ENCODE measurements at regions not wholly inside any gene's neighbourhood (a gene's known extent, or its start where the extent isn't known, plus 50 kb on each side); places are given as distances from the start of the nearest gene placed in this dataset.

DNA sequence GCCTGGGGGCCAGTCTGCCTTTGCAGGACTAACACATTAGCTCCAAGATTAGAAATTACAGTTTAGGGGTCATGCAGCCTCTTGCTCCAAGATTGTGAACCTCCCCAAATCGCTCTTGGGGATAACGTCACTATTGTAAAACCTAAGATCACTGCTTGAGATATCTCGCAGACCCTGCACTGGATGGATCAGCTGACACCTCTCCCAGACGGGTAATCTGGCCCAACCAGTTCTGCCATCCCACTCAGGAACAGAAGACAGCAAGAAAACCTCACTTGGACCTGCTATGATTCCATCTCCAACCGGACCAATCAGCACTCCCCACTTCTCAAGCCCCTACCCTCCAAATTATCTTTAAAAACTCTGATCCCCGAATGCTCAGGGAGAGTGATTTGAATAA lies 431.2 kb downstream of the GPM6A start:
- DNase-seq: no peak

DNA sequence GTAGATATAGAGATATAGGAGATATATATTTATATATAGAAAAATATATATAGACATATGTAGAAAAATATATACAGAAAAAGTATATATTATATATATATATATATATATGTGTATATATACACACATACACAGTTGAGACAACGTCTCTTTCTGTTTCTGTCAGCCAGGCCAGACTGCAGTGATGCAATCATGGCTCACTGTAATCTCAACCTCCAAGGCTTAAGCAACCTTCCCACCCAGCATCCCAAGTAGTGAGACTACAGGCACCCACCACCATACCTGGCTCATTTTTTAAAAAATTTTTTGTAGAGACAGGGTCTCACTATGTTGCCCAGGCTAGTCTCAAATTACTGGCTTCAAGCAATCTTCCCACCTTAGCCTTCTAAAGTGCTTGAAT lies 426.3 kb downstream of the GPM6A start:
- no peak for DNase-seq

- DNase-seq: no peak
Observed at GRCh38 chr4:175386776-175387507, 425.1 kb downstream of the GPM6A start.

DNA sequence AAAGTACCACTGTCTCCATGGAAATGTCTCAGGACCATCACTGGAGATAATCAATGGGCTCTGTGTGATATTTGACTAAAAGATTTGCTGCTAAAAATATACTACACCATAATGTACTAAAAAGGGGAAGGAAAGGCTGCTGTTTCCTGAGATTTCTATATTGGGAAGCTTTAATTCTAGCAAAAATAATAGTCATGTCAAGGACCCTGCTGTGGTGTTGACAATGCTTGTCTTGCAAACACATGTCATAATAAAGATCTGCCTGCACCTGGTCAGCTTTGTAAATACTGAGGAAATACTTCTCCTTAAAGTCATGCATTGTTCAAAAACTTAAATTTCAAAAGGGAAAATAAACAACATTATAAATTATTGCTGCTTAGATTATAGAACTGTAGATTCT lies 417.9 kb downstream of the GPM6A start:
- DNase-seq: no peak

DNA sequence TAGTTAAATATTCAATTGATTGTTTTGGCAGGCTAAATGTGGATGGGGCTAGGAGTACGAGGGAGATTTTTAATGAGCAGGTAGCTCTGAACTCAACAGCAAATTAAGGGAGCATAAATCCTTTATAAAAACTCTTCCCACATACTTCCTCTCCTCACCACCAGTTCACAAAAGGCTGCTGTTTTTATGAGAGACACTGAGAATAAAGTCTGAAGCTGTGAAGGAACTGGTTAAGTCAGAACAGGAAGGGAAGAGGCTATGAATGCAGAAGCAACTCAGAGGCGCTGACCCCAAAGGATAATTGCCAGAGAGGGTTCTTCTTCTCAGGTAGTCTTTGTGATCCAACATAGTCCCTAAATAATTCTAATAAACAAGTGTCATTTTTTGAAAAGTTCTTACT lies 406.1 kb downstream of the GPM6A start:
- DNase-seq: no peak

- DNase-seq: no peak
Observed at GRCh38 chr4:175407926-175408325, 404.1 kb downstream of the GPM6A start.

DNA sequence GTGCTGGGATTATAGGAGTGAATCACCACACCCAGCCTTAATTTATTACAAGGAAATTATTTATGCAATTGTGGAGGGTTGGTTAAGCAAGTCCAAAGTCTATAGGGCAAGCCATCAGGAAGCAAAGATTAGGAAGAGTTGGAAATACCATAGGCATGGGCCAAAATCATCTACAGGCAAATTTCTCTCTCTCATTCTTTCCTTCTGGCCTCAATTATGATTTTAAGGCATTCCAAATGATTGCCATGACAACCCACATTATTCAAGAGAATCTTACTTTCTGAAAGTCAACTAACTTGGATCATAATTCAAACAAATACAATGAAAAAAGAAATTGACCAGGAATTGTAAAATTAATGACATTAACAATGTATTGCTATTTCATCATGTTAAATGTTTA lies 400.8 kb downstream of the GPM6A start:
- no peak for DNase-seq

GRCh38 chr4:175412161-175412560 lies 399.9 kb downstream of the GPM6A start:
- no peak for DNase-seq

- no peak for DNase-seq
Observed at GRCh38 chr4:175412746-175413145, 399.3 kb downstream of the GPM6A start.

GRCh38 chr4:175413561-175413960 lies 398.5 kb downstream of the GPM6A start:
- no peak for DNase-seq

DNA sequence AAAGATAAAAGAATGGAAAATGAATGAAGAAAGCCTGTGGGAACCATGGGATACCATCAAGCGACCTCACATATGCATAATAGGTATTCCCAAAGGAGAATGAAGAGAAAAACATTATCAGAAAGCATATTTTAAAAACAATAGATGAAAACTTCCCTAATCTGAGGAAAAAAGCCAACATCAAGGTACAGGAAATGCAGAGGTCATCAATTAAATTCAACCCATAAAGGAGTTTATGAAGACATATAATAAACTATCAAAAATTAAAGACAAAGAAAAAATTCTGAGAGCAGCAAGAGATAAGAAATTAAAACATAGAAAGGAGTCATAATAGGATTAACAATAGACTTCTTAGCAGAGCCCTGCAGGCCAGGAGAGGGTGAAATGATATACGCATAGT lies 397.5 kb downstream of the GPM6A start:
- no peak for DNase-seq

GRCh38 chr4:175418516-175418915 lies 393.5 kb downstream of the GPM6A start:
- DNase-seq: no peak

- DNase-seq: no peak
Observed at GRCh38 chr4:175419236-175419718, 392.8 kb downstream of the GPM6A start.

GRCh38 chr4:175421506-175421905 lies 390.6 kb downstream of the GPM6A start:
- DNase-seq: no peak

DNA sequence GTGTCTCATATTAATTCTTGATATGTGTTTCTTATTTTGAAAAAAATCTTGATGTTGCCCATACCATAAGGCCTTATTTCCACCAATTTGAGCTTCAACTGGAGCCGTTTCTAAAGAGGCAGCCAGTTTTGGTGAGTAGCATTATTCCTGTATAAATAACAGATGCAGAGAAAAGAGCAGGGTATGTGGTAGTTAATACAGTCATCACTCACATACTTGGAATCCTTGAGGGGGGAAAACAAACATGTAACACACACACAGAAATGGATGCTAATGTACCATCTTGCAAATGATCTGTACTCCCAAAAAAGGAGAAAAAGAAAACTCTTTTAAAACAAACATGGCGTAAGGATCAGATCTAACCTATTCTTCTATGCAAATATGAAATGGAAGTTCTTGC lies 389.7 kb downstream of the GPM6A start:
- DNase-seq: no peak

DNA sequence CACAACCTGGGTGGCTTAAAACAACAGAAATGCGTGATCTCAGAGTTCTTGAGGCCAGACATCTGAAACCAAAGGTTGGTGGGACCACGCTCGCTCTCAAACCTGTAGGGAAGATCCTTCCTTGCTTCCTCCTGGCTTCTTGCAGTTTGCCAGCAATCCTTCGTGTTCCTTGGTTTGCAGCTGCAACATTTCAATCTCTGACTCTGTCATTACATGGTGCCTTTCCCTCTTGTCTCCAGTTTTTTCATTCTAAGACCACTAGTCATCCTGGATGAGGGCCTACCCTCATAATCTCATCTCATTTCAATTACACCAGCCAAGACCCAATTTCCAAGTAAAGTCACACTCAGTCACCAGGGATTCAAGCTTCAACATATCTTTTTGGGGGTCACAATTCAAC lies 388.0 kb downstream of the GPM6A start:
- DNase-seq: no peak

GRCh38 chr4:175427751-175428150 lies 384.3 kb downstream of the GPM6A start:
- no peak for DNase-seq

DNA sequence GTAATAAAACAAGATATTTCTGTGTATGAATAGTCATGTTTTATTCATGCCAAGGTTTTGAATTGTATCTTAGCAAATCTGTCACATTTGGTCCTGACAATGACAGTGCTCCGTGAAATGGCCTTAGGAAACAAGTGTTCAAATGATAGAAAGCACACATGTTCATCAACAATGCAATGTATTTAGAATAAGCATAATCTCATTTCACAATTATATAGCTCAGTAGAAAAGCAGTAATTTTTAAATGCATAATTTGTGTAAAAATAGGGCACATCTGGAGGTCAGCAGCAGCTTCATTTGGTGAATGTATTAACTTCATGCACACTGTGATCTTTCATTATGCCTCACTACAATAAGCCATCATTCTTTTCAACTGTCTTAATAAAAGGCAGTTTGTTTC lies 380.4 kb downstream of the GPM6A start:
- no peak for DNase-seq

DNA sequence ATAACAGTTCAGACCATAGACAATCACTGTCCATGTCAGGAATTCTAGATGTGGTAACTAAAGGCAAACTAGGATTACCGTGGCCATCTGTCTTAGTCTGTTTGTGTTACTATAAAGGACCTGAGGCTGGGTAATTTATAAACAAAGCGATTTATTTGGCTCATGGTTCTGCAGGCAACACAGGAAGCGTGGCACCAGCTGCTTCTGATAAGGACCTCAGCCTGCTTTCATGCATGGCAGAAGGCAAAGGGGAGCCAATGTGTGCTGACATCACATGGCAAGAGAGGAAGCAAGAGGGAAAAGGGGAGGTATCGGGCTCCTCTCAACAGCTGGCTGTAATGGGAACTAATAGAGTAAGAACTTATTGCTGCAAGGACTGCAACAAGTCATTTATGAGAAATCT lies 376.7 kb downstream of the GPM6A start:
- peak; percentile 49 for DNase-seq

GRCh38 chr4:175436196-175436595 lies 375.9 kb downstream of the GPM6A start:
- DNase-seq: no peak

DNA sequence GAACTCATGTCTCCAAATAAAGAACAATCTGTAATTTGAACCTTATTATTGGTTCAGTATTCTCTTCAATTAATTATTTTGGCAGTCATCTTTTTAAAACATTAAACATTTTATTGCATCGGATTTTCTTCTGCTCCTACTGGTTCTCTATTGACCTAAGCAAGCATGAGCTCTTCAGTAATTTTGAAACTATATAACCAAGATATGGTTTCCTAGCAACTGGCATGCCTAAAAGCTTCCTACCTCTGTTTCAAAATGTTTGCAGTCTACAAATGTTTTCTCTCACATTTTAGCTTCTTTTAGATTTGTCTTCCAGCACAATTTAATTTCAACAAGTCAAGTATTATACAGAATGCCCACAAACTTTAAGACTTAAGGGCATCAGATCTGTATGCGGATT lies 371.3 kb downstream of the GPM6A start:
- DNase-seq: no peak

GRCh38 chr4:175441256-175441655 lies 370.8 kb downstream of the GPM6A start:
- no peak for DNase-seq

DNA sequence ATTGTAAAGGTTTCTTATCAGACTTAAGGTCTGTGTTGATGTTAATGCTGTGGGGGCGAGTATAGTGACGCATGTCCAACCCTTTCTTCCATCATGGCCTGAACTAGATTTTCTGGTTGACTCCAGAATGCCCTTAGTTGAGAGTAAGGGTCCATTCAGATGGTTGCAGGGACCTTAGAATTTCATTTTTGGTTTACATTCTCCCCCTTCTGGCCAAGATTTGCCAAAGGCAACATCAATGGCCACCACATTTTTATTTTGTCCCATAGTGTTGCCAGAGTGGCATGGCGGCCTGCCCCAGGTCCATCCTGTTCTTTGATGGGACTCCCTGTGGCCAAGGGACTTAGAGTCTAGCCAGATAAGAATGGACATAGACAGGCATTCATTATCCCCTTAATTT lies 368.5 kb downstream of the GPM6A start:
- DNase-seq: no peak

GRCh38 chr4:175444512-175444911 lies 367.6 kb downstream of the GPM6A start:
- no peak for DNase-seq

GRCh38 chr4:175447016-175447415 lies 365.0 kb downstream of the GPM6A start:
- DNase-seq: no peak

Data from NCI-H1105 treated with DMSO at 0.1 percent for 48 hours (cell line).